ENCODE measurements at regions not wholly inside any gene's neighbourhood (a gene's known extent, or its start where the extent isn't known, plus 50 kb on each side); places are given as distances from the start of the nearest gene placed in this dataset.
"Not testable (repeated sequence)": the region's sequence is repeated elsewhere in the genome, so short reads cannot be mapped to it uniquely, and the experiment has no call there.

- no peak overlapping the region for H3K27ac ChIP-seq
- TF ChIP-seq CTCF (conservative IDR thresholded peaks at IDR 0.05): no peak
Measured at GRCh38 chr9:107584186-107584585, 94.6 kb upstream of the KLF4 start.

GRCh38 chr9:107577140-107577776, 87.7 kb upstream of the KLF4 start:
- TF ChIP-seq CTCF (conservative IDR thresholded peaks at IDR 0.05): no peak
- H3K27ac ChIP-seq: no peak overlapping the region

- no peak overlapping the region for H3K27ac ChIP-seq
- TF ChIP-seq CTCF (conservative IDR thresholded peaks at IDR 0.05): no peak
Measured at GRCh38 chr9:107571148-107571547, 81.6 kb upstream of the KLF4 start.

- TF ChIP-seq CTCF (conservative IDR thresholded peaks at IDR 0.05): no peak
- H3K27ac ChIP-seq: no peak overlapping the region
Measured at GRCh38 chr9:107569174-107569573, 79.6 kb upstream of the KLF4 start.

- H3K27ac ChIP-seq: not testable (repeated sequence)
Measured at GRCh38 chr9:107568406-107568805, 78.8 kb upstream of the KLF4 start.

- TF ChIP-seq CTCF (conservative IDR thresholded peaks at IDR 0.05): no peak
- no peak overlapping the region for H3K27ac ChIP-seq
Measured at GRCh38 chr9:107567462-107567861, 77.9 kb upstream of the KLF4 start.

- no peak overlapping the region for H3K27ac ChIP-seq
- TF ChIP-seq CTCF (conservative IDR thresholded peaks at IDR 0.05): no peak
Measured at GRCh38 chr9:107566611-107567061, 77.1 kb upstream of the KLF4 start.

- TF ChIP-seq CTCF (conservative IDR thresholded peaks at IDR 0.05): no peak
Measured at GRCh38 chr9:107562798-107563197, 73.2 kb upstream of the KLF4 start.

More at GRCh38 chr9:107562798-107563197, 73.2 kb upstream of the KLF4 start:
- H3K27ac ChIP-seq: no peak overlapping the region
